Type B pancreatic cell (in vitro differentiated cells): ENCODE measurements at regions not wholly inside any gene's neighbourhood (a gene's known extent, or its start where the extent isn't known, plus 50 kb on each side); places are given as distances from the start of the nearest gene placed in this dataset.
A peak's percentile ranks its signal among the peaks of the same experiment; 100 is the strongest.

Experiments
- DNase-seq: peaks from one replicate; pipeline ENCODE4 v3.0.0; 2021; ENCODE audit warnings: mixed read lengths; ENCODE audit not compliant: unreplicated experiment; ENCODE audit errors: extremely low spot score
- H3K27ac Mint-ChIP-seq: 2 replicates; pipeline ENCODE4 v1.8.0; 2021; ENCODE audit warnings: mild to moderate bottlenecking, mixed read lengths
- H3K27me3 Mint-ChIP-seq: 2 replicates; pipeline ENCODE4 v1.8.0; 2021; ENCODE audit warnings: mixed read lengths
- H3K36me3 Mint-ChIP-seq: 2 replicates; pipeline ENCODE4 v1.8.0; 2021; ENCODE audit warnings: mixed read lengths
- H3K4me1 Mint-ChIP-seq: one replicate; pipeline ENCODE4 v1.8.0; 2021; ENCODE audit warnings: mixed read lengths; ENCODE audit not compliant: unreplicated experiment
- H3K4me3 Mint-ChIP-seq: 2 replicates; pipeline ENCODE4 v1.8.0; 2021; ENCODE audit warnings: mild to moderate bottlenecking, mixed read lengths
- H3K9me3 Mint-ChIP-seq: 2 replicates; pipeline ENCODE4 v1.8.0; 2021; ENCODE audit warnings: mixed read lengths
- TF ChIP-seq, protein P1 (sequence below): fragments of 200-600 bp; sonication (generic); conservative IDR thresholded peaks from 2 replicates; pipeline ENCODE4 v1.5.0; 2021; ENCODE audit warnings: antibody characterized with exemption, mild to moderate bottlenecking

DNA sequence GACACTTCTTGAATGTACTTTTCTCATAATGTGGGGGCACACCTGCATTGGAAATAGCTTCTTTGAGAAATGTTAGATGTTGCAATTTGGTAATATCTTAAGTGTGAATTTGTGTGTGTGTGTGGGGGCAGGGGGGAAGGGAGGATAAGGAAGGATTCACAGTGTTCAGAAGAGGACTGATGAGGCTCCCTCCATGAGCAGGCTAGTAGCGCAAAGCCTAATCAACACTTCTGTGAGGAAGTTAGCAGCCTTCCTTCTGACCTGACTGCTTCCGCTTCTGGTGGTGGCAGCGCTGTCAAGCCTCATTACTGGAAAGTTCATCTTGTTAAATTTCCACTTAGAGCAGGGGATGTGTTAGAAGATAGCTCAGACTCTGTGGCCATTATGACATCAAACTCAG is 295.4 kb upstream of the SPRED2 start:
- DNase-seq, result no peak
- Mint-ChIP-seq H3K27ac (no peak overlapping the region), H3K9me3 (peaks cover 9% of the 10 kb centered on the region), H3K27me3 (no peaks in the 10 kb centered on the region), H3K4me1 (peaks cover 7% of the 10 kb centered on the region), H3K4me3 (no peak overlapping the region), H3K36me3 (no peaks in the 10 kb centered on the region)
- TF ChIP-seq, protein P1, sequence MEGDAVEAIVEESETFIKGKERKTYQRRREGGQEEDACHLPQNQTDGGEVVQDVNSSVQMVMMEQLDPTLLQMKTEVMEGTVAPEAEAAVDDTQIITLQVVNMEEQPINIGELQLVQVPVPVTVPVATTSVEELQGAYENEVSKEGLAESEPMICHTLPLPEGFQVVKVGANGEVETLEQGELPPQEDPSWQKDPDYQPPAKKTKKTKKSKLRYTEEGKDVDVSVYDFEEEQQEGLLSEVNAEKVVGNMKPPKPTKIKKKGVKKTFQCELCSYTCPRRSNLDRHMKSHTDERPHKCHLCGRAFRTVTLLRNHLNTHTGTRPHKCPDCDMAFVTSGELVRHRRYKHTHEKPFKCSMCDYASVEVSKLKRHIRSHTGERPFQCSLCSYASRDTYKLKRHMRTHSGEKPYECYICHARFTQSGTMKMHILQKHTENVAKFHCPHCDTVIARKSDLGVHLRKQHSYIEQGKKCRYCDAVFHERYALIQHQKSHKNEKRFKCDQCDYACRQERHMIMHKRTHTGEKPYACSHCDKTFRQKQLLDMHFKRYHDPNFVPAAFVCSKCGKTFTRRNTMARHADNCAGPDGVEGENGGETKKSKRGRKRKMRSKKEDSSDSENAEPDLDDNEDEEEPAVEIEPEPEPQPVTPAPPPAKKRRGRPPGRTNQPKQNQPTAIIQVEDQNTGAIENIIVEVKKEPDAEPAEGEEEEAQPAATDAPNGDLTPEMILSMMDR, result no peak

DNA sequence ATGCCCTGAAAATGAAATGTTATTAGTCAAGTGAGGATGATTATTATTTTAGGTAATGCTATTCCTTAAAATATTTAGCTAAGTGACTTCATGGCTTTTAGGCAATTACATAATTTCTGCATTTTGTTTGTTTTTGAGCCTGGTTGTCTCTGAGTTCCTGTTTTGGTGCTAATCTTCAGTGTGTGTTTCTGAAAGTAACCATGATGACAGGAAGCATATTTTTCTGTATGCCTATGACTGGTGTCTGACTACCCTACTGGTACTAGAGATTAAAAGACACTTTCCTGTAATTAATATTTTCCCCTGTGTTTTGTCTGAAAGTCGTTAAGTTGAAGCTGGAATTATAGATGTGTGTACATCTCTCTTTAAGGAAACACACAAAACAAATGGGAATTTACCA is 295.0 kb upstream of the SPRED2 start:
- Mint-ChIP-seq H3K9me3 (peaks cover 9% of the 10 kb centered on the region), H3K4me1 (peaks cover 11% of the 10 kb centered on the region), H3K27ac (no peak overlapping the region), H3K36me3 (no peaks in the 10 kb centered on the region), H3K27me3 (no peaks in the 10 kb centered on the region), H3K4me3 (no peak overlapping the region)
- DNase-seq, result no peak
- TF ChIP-seq, protein P1, result no peak

DNA sequence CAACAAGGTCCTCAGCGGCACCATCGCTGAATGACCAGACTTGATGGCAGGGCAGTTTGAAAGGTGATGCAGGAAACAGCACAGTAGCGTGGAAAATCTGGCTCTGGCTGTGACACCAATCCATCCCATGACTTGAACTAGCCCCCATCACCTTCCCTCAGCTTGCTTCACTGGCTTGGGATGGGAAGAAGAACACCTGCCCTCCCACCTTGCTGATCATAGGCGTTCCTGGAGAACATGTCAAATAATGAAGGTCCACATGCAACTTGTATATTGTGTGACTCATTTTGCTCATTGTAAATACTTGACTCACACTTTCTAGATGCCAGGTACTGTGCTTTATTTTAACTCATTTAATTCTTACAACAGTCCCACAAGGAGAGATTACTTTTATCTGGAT is 292.4 kb upstream of the SPRED2 start:
- TF ChIP-seq, protein P1, result no peak
- Mint-ChIP-seq H3K9me3 (peaks cover 4% of the 10 kb centered on the region), H3K36me3 (no peaks in the 10 kb centered on the region), H3K27me3 (no peaks in the 10 kb centered on the region), H3K27ac (no peak overlapping the region), H3K4me3 (no peak overlapping the region), H3K4me1 (peaks cover 11% of the 10 kb centered on the region)
- no peak for DNase-seq

DNA sequence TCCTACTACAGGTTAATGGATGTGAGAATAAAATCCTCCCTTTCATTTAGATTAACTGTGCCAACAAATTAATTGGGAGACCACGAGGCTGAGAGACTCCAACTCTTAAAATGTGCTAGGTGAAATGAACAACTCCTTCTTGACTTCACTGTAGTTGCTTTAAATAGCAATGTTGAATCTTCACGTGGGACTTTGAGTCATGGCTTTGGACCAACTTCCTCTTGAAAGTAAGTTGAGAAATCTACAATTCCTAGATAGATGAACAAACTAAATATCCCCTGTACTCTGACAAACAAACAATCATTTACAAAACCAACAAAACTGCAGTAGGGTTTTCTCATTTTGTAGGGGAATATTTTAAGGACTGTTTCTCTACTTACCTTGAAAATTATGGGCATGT is 291.9 kb upstream of the SPRED2 start:
- no peak for DNase-seq
- TF ChIP-seq, protein P1, result no peak
- Mint-ChIP-seq H3K4me1 (peaks cover 10% of the 10 kb centered on the region), H3K36me3 (no peaks in the 10 kb centered on the region), H3K27ac (no peak overlapping the region), H3K9me3 (no peaks in the 10 kb centered on the region), H3K4me3 (no peak overlapping the region), H3K27me3 (no peaks in the 10 kb centered on the region)

DNA sequence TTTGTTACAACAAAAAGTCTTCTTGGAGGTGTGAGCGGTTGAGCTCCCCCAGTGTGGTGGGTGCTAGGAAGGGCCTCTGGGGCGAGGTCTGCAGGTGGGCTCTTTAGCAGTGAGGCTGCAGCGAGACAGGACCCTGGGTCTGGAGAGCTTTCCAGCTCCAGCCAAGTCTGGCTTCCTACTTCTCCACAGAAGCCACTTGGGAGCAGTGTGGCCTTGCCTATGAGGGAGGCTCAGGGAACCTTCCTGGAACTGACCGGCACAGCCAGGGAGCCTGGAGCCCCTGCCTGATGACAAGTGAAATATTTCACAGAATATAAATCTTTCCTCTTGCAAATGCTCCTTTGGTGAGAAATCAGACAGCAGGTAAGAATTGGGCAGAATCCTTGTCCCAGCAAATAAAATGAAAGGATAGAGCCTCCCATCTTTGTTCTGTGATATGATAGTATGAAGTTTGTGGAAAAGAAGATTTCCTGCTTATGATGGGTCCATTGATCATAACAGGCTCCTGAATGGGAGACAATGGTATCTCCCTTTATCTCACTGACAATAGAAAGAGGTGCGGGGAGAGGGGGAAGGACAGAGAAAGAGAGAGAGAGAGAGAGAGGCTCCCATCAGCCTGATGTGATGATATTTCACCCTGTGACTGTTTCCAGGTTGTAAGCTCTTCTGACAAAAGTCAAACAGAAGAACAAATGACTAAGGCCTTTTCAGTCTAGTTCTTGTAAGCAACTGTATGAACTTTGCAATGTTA is 289.8 kb upstream of the SPRED2 start:
- Mint-ChIP-seq H3K27me3 (no peaks in the 10 kb centered on the region), H3K4me3 (peak overlapping the region; percentile 9), H3K27ac (peak overlapping the region; percentile 77), H3K4me1 (peaks cover 14% of the 10 kb centered on the region), H3K36me3 (no peaks in the 10 kb centered on the region), H3K9me3 (peaks cover 3% of the 10 kb centered on the region)
- TF ChIP-seq, protein P1, result peak; percentile 72
- DNase-seq, result no peak
